ENCODE measurements at regions not wholly inside any gene's neighbourhood (a gene's known extent, or its start where the extent isn't known, plus 50 kb on each side); places are given as distances from the start of the nearest gene placed in this dataset.
"Not testable (repeated sequence)": the region's sequence is repeated elsewhere in the genome, so short reads cannot be mapped to it uniquely, and the experiment has no call there.

DNA sequence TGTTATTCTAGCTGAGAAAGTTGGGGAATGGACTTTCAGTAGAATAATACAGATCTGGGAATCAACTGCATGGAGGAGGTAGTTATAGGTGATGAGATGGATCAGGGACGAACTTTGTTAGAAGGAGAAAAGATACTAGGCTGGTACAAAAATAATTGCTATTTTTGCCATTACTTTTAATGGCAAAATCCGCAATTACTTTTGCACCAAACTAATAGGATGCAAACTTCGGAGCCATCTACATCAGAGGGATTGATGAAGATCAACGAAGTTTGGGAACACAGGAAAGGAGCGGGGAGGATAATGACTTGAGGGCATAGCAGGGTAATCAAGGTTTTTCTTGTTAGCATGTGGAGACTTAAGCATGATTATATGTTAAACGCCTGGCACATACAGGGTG lies 111.9 kb downstream of the DEFB131A start:
- H3K4me1 ChIP-seq (ENCODE audit: control insufficient read depth, extremely low read depth, insufficient read depth, low read length); FAIRE-seq; CTCF ChIA-PET: not testable (repeated sequence)

DNA sequence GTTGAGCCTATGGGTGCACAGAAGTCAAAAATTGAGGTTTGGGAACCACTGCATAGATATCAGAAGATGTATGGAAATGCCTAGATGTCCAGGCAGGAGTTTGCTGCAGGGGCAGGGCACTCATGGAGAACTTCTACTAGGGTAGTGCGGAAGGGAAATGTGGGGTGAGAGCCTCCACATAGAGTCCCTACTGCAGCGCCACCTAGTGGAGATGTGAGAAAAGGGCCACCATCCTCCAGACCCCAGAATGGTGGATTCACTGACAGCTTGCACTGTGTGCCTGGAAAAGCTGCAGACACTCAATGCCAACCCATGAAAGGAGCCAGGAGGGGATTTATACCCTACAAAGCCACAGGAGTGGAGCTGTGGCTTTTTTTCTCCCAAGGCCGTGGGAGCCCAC lies 133.7 kb downstream of the DEFB131A start:
- H2AFZ ChIP-seq (ENCODE audit: low read depth, low read length); H3K4me1 ChIP-seq (ENCODE audit: control insufficient read depth, extremely low read depth, insufficient read depth, low read length); H3K79me2 ChIP-seq (ENCODE audit: control insufficient read depth, insufficient read depth, low read length); H3K27ac ChIP-seq (ENCODE audit: insufficient read depth, low read depth, low read length); DNase-seq (ENCODE audit: low read depth, low spot score); H3K9me3 ChIP-seq (replicated peaks; ENCODE audit: control insufficient read depth, insufficient read depth, low read length); intact Hi-C loops (cut with micrococcal nuclease); BruUV-seq (replicated peaks); H3K9me1 ChIP-seq (replicated peaks; ENCODE audit: control insufficient read depth, extremely low read depth, insufficient read depth, low read length); H3K4me3 ChIP-seq (replicated peaks in 1 of 3; ENCODE audit: insufficient read depth in 1 of 3, low read depth in 1 of 3, low read length in 3 of 3); FAIRE-seq; dilution Hi-C loops (cut with MboI; ENCODE audit: extremely low pct_ligation_motif_present, low sequenced_read_pairs); H4K20me1 ChIP-seq (replicated peaks; ENCODE audit: control insufficient read depth, extremely low read depth, insufficient read depth, low read length); CTCF ChIA-PET; POLR2A ChIA-PET; H3K36me3 ChIP-seq (ENCODE audit: control insufficient read depth in 2 of 2, extremely low read depth in 1 of 2, insufficient read depth in 2 of 2, low read length in 2 of 2); H3K27me3 ChIP-seq (ENCODE audit: control insufficient read depth in 2 of 2, insufficient read depth in 2 of 2, low read length in 2 of 2); H3K4me2 ChIP-seq (ENCODE audit: insufficient read depth, low read length); H3K9ac ChIP-seq (replicated peaks; ENCODE audit: extremely low read depth, insufficient read depth, low read length): not testable (repeated sequence)

More for the DNA sequence above, 111.9 kb downstream of the DEFB131A start:
- H3K79me2 ChIP-seq (ENCODE audit: control insufficient read depth, insufficient read depth, low read length); H3K36me3 ChIP-seq (ENCODE audit: control insufficient read depth in 2 of 2, extremely low read depth in 1 of 2, insufficient read depth in 2 of 2, low read length in 2 of 2); H3K4me2 ChIP-seq (ENCODE audit: insufficient read depth, low read length); POLR2A ChIA-PET; DNase-seq (ENCODE audit: low read depth, low spot score); H4K20me1 ChIP-seq (replicated peaks; ENCODE audit: control insufficient read depth, extremely low read depth, insufficient read depth, low read length); H3K4me3 ChIP-seq (replicated peaks in 1 of 3; ENCODE audit: insufficient read depth in 1 of 3, low read depth in 1 of 3, low read length in 3 of 3); H2AFZ ChIP-seq (ENCODE audit: low read depth, low read length); BruUV-seq (replicated peaks); dilution Hi-C loops (cut with MboI; ENCODE audit: extremely low pct_ligation_motif_present, low sequenced_read_pairs); intact Hi-C loops (cut with micrococcal nuclease); H3K9me1 ChIP-seq (replicated peaks; ENCODE audit: control insufficient read depth, extremely low read depth, insufficient read depth, low read length); H3K9ac ChIP-seq (replicated peaks; ENCODE audit: extremely low read depth, insufficient read depth, low read length); H3K27ac ChIP-seq (ENCODE audit: insufficient read depth, low read depth, low read length); H3K9me3 ChIP-seq (replicated peaks; ENCODE audit: control insufficient read depth, insufficient read depth, low read length); H3K27me3 ChIP-seq (ENCODE audit: control insufficient read depth in 2 of 2, insufficient read depth in 2 of 2, low read length in 2 of 2): not testable (repeated sequence)

DNA sequence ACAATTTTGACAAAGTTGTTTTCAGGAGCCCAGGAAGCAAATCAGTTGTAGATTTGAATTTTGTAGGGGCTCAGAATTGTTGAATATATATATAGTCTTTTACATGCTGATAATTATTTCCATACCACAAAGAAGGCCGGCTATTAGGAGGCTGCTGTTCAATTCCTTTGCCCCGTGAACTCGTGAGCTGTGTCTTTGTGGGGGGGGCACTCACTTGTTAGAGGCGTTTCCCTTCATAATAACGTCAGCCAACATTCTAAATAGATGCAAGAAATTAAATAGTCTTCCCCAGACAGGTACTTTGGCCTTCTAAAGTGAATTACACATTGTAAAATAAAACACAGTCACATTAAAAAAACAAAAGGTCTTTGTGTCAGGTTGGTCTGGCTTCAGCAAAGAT lies 138.7 kb downstream of the DEFB131A start:
- intact Hi-C loops (cut with micrococcal nuclease), result not testable (repeated sequence)

More for the DNA sequence above, 138.7 kb downstream of the DEFB131A start:
- H3K9me1 ChIP-seq (replicated peaks; ENCODE audit: control insufficient read depth, extremely low read depth, insufficient read depth, low read length); H3K79me2 ChIP-seq (ENCODE audit: control insufficient read depth, insufficient read depth, low read length); H3K27me3 ChIP-seq (ENCODE audit: control insufficient read depth in 2 of 2, insufficient read depth in 2 of 2, low read length in 2 of 2); dilution Hi-C loops (cut with MboI; ENCODE audit: extremely low pct_ligation_motif_present, low sequenced_read_pairs); H3K9me3 ChIP-seq (replicated peaks; ENCODE audit: control insufficient read depth, insufficient read depth, low read length); H3K4me2 ChIP-seq (ENCODE audit: insufficient read depth, low read length); CTCF ChIA-PET; H4K20me1 ChIP-seq (replicated peaks; ENCODE audit: control insufficient read depth, extremely low read depth, insufficient read depth, low read length); H2AFZ ChIP-seq (ENCODE audit: low read depth, low read length); FAIRE-seq; H3K36me3 ChIP-seq (ENCODE audit: control insufficient read depth in 2 of 2, extremely low read depth in 1 of 2, insufficient read depth in 2 of 2, low read length in 2 of 2); H3K4me3 ChIP-seq (replicated peaks in 1 of 3; ENCODE audit: insufficient read depth in 1 of 3, low read depth in 1 of 3, low read length in 3 of 3); POLR2A ChIA-PET; H3K4me1 ChIP-seq (ENCODE audit: control insufficient read depth, extremely low read depth, insufficient read depth, low read length); H3K9ac ChIP-seq (replicated peaks; ENCODE audit: extremely low read depth, insufficient read depth, low read length); DNase-seq (ENCODE audit: low read depth, low spot score); BruUV-seq (replicated peaks); H3K27ac ChIP-seq (ENCODE audit: insufficient read depth, low read depth, low read length): not testable (repeated sequence)

All from endothelial cell of umbilical vein (primary cell).